ENCODE measurements at regions not wholly inside any gene's neighbourhood (a gene's known extent, or its start where the extent isn't known, plus 50 kb on each side); places are given as distances from the start of the nearest gene placed in this dataset.

DNA sequence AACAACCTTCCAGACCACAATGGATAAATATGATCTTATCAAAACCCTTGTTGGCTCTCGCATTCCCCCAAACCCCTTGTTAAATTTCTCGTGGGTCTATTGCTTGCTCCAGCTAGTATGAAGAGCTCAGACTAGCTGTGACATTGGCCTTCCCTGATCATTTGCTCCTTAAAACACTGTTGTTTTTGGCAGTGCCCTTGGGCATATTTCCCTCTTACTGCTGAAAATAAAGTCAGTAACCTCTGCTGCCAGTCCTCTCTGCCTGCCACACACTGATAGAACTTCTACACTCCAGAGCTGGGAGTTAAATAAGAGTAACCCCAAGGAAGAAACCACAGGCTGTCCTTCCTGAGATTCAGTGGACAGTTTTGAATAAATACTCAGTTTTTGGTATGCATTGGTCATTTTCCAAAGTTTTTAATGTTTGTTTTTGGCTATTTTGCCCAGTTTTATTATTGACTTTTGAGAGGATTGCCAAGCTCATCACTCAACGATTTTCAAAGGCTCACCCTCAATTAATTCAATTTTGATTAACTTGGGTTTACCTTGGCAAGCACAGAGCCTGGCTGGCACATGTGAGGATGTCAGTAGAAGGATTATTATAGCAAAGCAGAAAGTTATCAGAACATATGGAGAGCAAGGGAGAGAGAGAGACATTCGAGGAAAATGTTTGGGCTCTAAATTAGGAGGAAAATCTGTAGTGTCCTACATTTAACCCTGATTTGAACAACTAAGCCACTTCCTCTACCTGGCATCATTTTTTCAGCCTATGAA lies 84.3 kb upstream of the SYN3 start:
- TF ChIP-seq POLR2A (IDR thresholded peaks at IDR 0.05; ENCODE audit: low read depth, low read length) (no peak), SPI1 (IDR thresholded peaks at IDR 0.05; ENCODE audit: low read depth, low read length) (no peak), TAF1 (IDR thresholded peaks at IDR 0.05; ENCODE audit: low read depth, low read length) (no peak)
